CD4-positive, CD25-positive, alpha-beta regulatory T cell (primary cell): ENCODE measurements at regions not wholly inside any gene's neighbourhood (a gene's known extent, or its start where the extent isn't known, plus 50 kb on each side); places are given as distances from the start of the nearest gene placed in this dataset.

Experiments
- ATAC-seq, 2 donors: fragments of 150-1000 bp; cut with Tn5 transposase; one replicate each; pipeline ENCODE4 v1.10.0; 2021; ENCODE audit warnings: low read depth in 2 of 2, moderate number of reproducible peaks in 2 of 2, moderate library complexity in 1 of 2
- DNase-seq, 3 donors: peaks; one replicate each; pipeline versions ENCODE4 v3.0.0 to v3.0.0-alpha.2; 2012 to 2022; ENCODE audit warnings: mixed read lengths in 1 of 3
- H3K27ac ChIP-seq: one replicate; pipeline ENCODE4 v1.7.0; 2013; ENCODE audit warnings: mild to moderate bottlenecking, low read length; ENCODE audit not compliant: insufficient read depth, poor library complexity, severe bottlenecking
- H3K27me3 ChIP-seq: one replicate; pipeline ENCODE4 v1.7.0; 2013; ENCODE audit warnings: low read length; ENCODE audit not compliant: control insufficient read depth, insufficient read depth
- H3K36me3 ChIP-seq: one replicate; pipeline ENCODE4 v1.7.0; 2013; ENCODE audit warnings: mild to moderate bottlenecking, low read length, moderate library complexity; ENCODE audit not compliant: control insufficient read depth, insufficient read depth
- H3K4me1 ChIP-seq: 2 replicates; pipeline ENCODE4 v1.7.0; 2013; ENCODE audit warnings: mild to moderate bottlenecking, low read length; ENCODE audit not compliant: insufficient read depth, control insufficient read depth, poor library complexity, severe bottlenecking
- H3K4me3 ChIP-seq: one replicate; pipeline ENCODE4 v1.7.0; 2013; ENCODE audit warnings: low read depth, mild to moderate bottlenecking, low read length, moderate library complexity
- H3K9me3 ChIP-seq, 2 experiments: 1 replicate in 1 of 2; 2 replicates in 1 of 2; pipeline ENCODE4 v1.7.0; 2013; ENCODE audit warnings: low read length in 2 of 2, mild to moderate bottlenecking in 1 of 2, moderate library complexity in 1 of 2; ENCODE audit not compliant: control insufficient read depth in 2 of 2
- H3K27ac Mint-ChIP-seq, 3 donors: one replicate each; pipeline ENCODE4 v1.8.0; 2020 to 2022; ENCODE audit warnings: mild to moderate bottlenecking in 3 of 3, mixed read lengths in 3 of 3, moderate library complexity in 2 of 3
- H3K27me3 Mint-ChIP-seq: one replicate; pipeline ENCODE4 v1.8.0; 2022; ENCODE audit warnings: mild to moderate bottlenecking, mixed read lengths
- H3K36me3 Mint-ChIP-seq: one replicate; pipeline ENCODE4 v1.8.0; 2020; ENCODE audit warnings: mixed read lengths
- H3K4me1 Mint-ChIP-seq, 4 donors: one replicate each; pipeline ENCODE4 v1.8.0; 2020 to 2022; ENCODE audit warnings: mixed read lengths in 4 of 4, mild to moderate bottlenecking in 1 of 4
- H3K4me3 Mint-ChIP-seq, 4 donors: one replicate each; pipeline ENCODE4 v1.8.0; 2020 to 2022; ENCODE audit warnings: mild to moderate bottlenecking in 4 of 4, mixed read lengths in 4 of 4, moderate library complexity in 3 of 4
- H3K9me3 Mint-ChIP-seq, 7 donors: one replicate each; pipeline ENCODE4 v1.8.0; 2020 to 2022; ENCODE audit warnings: mixed read lengths in 7 of 7, mild to moderate bottlenecking in 3 of 7, moderate library complexity in 2 of 7

GRCh38 chr5:175282611-175283225 is 161.3 kb downstream of the DRD1 start:
- Mint-ChIP-seq H3K27me3 (peaks cover 13% of the 10 kb centered on the region), H3K36me3 (no peaks in the 10 kb centered on the region), H3K4me1 (no peaks in the 10 kb centered on the region), H3K27ac (no peak overlapping the region), H3K9me3 (peaks cover 0 to 3% (median 0%) of the 10 kb centered on the region in 7 donors), H3K4me3 (no peak overlapping the region)
- Histone ChIP-seq H3K36me3 (no peaks in the 10 kb centered on the region), H3K4me3 (no peak overlapping the region), H3K9me3 (no peaks in the 10 kb centered on the region), H3K4me1 (no peaks in the 10 kb centered on the region), H3K27me3 (no peaks in the 10 kb centered on the region), H3K27ac (no peak overlapping the region)
- DNase-seq (no peak), ATAC-seq (no peak)

GRCh38 chr5:175281714-175282113 is 162.3 kb downstream of the DRD1 start:
- Histone ChIP-seq H3K9me3 (no peaks in the 10 kb centered on the region), H3K36me3 (no peaks in the 10 kb centered on the region), H3K27ac (no peak overlapping the region), H3K27me3 (no peaks in the 10 kb centered on the region), H3K4me3 (no peak overlapping the region), H3K4me1 (no peaks in the 10 kb centered on the region)
- no peak for ATAC-seq
- no peak overlapping the region for H3K27ac Mint-ChIP-seq
- no peaks in the 10 kb centered on the region for H3K4me1 Mint-ChIP-seq
- DNase-seq = no peak
- no peak overlapping the region for H3K4me3 Mint-ChIP-seq
- H3K27me3 Mint-ChIP-seq = peaks cover 12% of the 10 kb centered on the region
- H3K9me3 Mint-ChIP-seq = peaks cover 0 to 3% (median 0%) of the 10 kb centered on the region in 7 donors
- no peaks in the 10 kb centered on the region for H3K36me3 Mint-ChIP-seq

- Mint-ChIP-seq H3K36me3 (no peaks in the 10 kb centered on the region), H3K4me1 (no peaks in the 10 kb centered on the region), H3K27me3 (peaks cover 10% of the 10 kb centered on the region), H3K9me3 (peaks cover 0 to 3% (median 0%) of the 10 kb centered on the region in 7 donors), H3K27ac (no peak overlapping the region), H3K4me3 (no peak overlapping the region)
- Histone ChIP-seq H3K9me3 (no peaks in the 10 kb centered on the region), H3K4me1 (no peaks in the 10 kb centered on the region), H3K27ac (no peak overlapping the region), H3K4me3 (no peak overlapping the region), H3K36me3 (no peaks in the 10 kb centered on the region), H3K27me3 (no peaks in the 10 kb centered on the region)
- ATAC-seq = no peak
- no peak for DNase-seq
These were observed 162.7 kb downstream of the DRD1 start for GRCh38 chr5:175281257-175281656.

- Histone ChIP-seq H3K27ac (no peak overlapping the region), H3K36me3 (no peaks in the 10 kb centered on the region), H3K9me3 (no peaks in the 10 kb centered on the region), H3K4me1 (no peaks in the 10 kb centered on the region), H3K4me3 (no peak overlapping the region), H3K27me3 (no peaks in the 10 kb centered on the region)
- no peaks in the 10 kb centered on the region for H3K4me1 Mint-ChIP-seq
- ATAC-seq (no peak), DNase-seq (no peak)
- H3K9me3 Mint-ChIP-seq = peaks cover 0 to 2% (median 0%) of the 10 kb centered on the region in 7 donors
- no peak overlapping the region for H3K4me3 Mint-ChIP-seq
- peaks cover 10% of the 10 kb centered on the region for H3K27me3 Mint-ChIP-seq
- no peak overlapping the region for H3K27ac Mint-ChIP-seq
- H3K36me3 Mint-ChIP-seq = no peaks in the 10 kb centered on the region
These were observed 164.5 kb downstream of the DRD1 start for GRCh38 chr5:175279506-175279905.

GRCh38 chr5:175275748-175276147 is 168.2 kb downstream of the DRD1 start:
- no peak overlapping the region for H3K4me3 Mint-ChIP-seq
- ATAC-seq = no peak
- no peaks in the 10 kb centered on the region for H3K36me3 Mint-ChIP-seq
- peaks cover 12% of the 10 kb centered on the region for H3K27me3 Mint-ChIP-seq
- H3K4me1 Mint-ChIP-seq = no peaks in the 10 kb centered on the region
- peaks cover 0 to 6% (median 0%) of the 10 kb centered on the region in 7 donors for H3K9me3 Mint-ChIP-seq
- H3K27me3 ChIP-seq = no peaks in the 10 kb centered on the region
- DNase-seq = no peak
- H3K27ac Mint-ChIP-seq = no peak overlapping the region
- no peak overlapping the region for H3K4me3 ChIP-seq
- no peaks in the 10 kb centered on the region for H3K36me3 ChIP-seq
- no peaks in the 10 kb centered on the region for H3K4me1 ChIP-seq
- no peak overlapping the region for H3K27ac ChIP-seq
- no peaks in the 10 kb centered on the region for H3K9me3 ChIP-seq

GRCh38 chr5:175275097-175275496 is 168.9 kb downstream of the DRD1 start:
- Histone ChIP-seq H3K4me3 (no peak overlapping the region), H3K36me3 (no peaks in the 10 kb centered on the region), H3K9me3 (no peaks in the 10 kb centered on the region), H3K4me1 (no peaks in the 10 kb centered on the region), H3K27ac (no peak overlapping the region), H3K27me3 (no peaks in the 10 kb centered on the region)
- Mint-ChIP-seq H3K9me3 (peaks cover 0 to 6% (median 0%) of the 10 kb centered on the region in 7 donors), H3K4me1 (no peaks in the 10 kb centered on the region), H3K27ac (no peak overlapping the region), H3K36me3 (no peaks in the 10 kb centered on the region), H3K4me3 (no peak overlapping the region), H3K27me3 (peaks cover 14% of the 10 kb centered on the region)
- DNase-seq (no peak), ATAC-seq (no peak)

- H3K9me3 Mint-ChIP-seq = peaks cover 0 to 6% (median 0%) of the 10 kb centered on the region in 7 donors
- Histone ChIP-seq H3K4me1 (no peaks in the 10 kb centered on the region), H3K9me3 (no peaks in the 10 kb centered on the region), H3K36me3 (no peaks in the 10 kb centered on the region), H3K4me3 (no peak overlapping the region), H3K27me3 (no peaks in the 10 kb centered on the region), H3K27ac (no peak overlapping the region)
- no peaks in the 10 kb centered on the region for H3K4me1 Mint-ChIP-seq
- H3K4me3 Mint-ChIP-seq = no peak overlapping the region
- peaks cover 10% of the 10 kb centered on the region for H3K27me3 Mint-ChIP-seq
- no peaks in the 10 kb centered on the region for H3K36me3 Mint-ChIP-seq
- no peak for DNase-seq
- H3K27ac Mint-ChIP-seq = no peak overlapping the region
- ATAC-seq = no peak
These were observed 169.8 kb downstream of the DRD1 start for GRCh38 chr5:175274171-175274570.

- Histone ChIP-seq H3K4me1 (no peaks in the 10 kb centered on the region), H3K36me3 (no peaks in the 10 kb centered on the region), H3K4me3 (no peak overlapping the region), H3K27ac (no peak overlapping the region), H3K9me3 (no peaks in the 10 kb centered on the region), H3K27me3 (peaks cover 5% of the 10 kb centered on the region)
- H3K27me3 Mint-ChIP-seq = peaks cover 14% of the 10 kb centered on the region
- no peak overlapping the region for H3K4me3 Mint-ChIP-seq
- H3K36me3 Mint-ChIP-seq = no peaks in the 10 kb centered on the region
- DNase-seq = no peak
- H3K27ac Mint-ChIP-seq = no peak overlapping the region
- H3K4me1 Mint-ChIP-seq = no peaks in the 10 kb centered on the region
- ATAC-seq = no peak
- peaks cover 0 to 11% (median 1%) of the 10 kb centered on the region in 7 donors for H3K9me3 Mint-ChIP-seq
These were observed 179.6 kb downstream of the DRD1 start for GRCh38 chr5:175264406-175264805.
